ENCODE measurements at regions not wholly inside any gene's neighbourhood (a gene's known extent, or its start where the extent isn't known, plus 50 kb on each side); places are given as distances from the start of the nearest gene placed in this dataset.

DNA sequence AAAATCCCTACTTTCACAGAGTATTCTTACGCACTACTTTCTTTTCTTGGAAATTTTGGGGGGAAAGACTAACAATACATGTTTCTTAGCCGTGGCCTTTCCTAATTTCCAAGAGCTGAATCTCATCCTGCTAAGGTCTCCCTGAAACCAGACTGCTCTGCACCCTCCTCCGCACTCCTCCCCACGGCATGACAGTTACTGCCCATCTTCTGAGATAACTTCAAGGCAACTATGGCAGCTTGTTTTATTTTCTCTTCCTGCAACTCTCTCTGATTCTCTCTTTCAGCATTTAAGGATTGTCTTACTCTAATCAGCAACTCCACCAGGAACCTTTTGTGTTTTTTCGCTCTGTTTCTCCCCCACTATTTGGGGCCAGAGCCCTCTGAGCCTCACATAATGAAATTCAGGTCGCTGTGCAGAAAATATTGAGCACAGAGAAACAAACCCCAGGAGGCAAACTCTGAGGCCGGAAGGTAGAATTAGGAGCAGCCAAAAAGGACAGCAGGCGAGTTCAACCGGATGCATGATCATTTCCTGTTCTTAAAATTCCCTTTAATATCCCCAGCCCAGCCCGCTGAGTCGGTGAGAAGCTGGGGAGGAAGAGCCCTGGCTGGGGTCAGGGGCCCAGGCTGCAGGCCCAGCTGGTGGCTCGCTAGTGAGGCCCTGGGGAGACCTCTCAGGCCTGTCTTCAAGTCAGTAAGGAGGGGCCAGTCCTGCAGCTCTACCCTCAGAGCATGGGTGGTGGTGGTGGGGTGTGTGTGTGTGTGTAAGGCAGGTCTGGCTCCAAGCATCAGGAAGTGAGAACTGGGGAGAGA is 213.6 kb upstream of the S1PR3 start:
- TF ChIP-seq POLR2A (IDR thresholded peaks at IDR 0.05; ENCODE audit: extremely low read depth, insufficient read length), result peak; percentile 21
- TF ChIP-seq, protein P1, sequence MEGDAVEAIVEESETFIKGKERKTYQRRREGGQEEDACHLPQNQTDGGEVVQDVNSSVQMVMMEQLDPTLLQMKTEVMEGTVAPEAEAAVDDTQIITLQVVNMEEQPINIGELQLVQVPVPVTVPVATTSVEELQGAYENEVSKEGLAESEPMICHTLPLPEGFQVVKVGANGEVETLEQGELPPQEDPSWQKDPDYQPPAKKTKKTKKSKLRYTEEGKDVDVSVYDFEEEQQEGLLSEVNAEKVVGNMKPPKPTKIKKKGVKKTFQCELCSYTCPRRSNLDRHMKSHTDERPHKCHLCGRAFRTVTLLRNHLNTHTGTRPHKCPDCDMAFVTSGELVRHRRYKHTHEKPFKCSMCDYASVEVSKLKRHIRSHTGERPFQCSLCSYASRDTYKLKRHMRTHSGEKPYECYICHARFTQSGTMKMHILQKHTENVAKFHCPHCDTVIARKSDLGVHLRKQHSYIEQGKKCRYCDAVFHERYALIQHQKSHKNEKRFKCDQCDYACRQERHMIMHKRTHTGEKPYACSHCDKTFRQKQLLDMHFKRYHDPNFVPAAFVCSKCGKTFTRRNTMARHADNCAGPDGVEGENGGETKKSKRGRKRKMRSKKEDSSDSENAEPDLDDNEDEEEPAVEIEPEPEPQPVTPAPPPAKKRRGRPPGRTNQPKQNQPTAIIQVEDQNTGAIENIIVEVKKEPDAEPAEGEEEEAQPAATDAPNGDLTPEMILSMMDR (IDR thresholded peaks at IDR 0.05; ENCODE audit: low read depth, low read length), result no peak
- peak overlapping the region; percentile 32 for H3K4me3 ChIP-seq (ENCODE audit: low read depth, low read length)
- DNase-seq (ENCODE audit: low read depth), result peak; percentile 95

DNA sequence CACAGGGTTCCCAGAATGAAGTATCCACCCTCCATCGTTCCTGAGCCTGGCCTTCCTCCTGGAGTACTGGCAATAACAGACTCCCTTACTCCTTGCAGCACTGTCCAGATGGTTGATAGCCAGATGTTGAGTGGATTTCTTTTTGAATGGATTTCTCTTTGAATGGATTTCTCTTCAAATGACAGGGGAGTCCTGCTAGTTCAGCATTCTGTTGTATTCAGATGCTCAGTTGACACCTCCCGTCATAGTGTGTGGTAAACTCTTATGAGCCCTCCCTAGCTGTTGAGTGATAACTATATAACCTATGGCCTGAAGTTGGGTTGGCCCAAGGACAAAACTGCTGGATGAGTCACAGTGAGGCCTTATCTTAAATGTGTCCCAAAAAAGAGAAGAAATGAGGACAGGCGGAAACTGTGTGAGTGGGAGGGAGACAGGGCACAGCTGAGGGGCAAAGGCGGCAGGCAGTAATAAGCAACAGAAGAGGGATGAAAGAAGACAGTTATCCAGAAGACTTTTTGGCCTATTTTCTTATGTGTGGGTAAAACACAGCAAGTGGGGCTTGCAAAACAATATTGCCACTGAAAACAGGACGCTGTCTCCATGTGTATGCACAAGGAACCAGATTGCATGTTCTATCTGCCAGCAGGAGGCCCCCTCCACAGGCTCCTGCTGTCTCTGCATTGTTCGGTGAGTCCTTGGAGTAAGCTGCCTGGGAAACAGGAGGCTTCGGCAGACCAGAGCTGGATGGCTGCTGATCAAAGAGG is 209.5 kb upstream of the S1PR3 start:
- H3K4me3 ChIP-seq (ENCODE audit: low read depth, low read length), result peak overlapping the region; percentile 21
- peak; percentile 98 for DNase-seq (ENCODE audit: low read depth)
- TF ChIP-seq, protein P2, sequence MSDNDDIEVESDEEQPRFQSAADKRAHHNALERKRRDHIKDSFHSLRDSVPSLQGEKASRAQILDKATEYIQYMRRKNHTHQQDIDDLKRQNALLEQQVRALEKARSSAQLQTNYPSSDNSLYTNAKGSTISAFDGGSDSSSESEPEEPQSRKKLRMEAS (IDR thresholded peaks at IDR 0.05; ENCODE audit: low read depth, low read length), result no peak
- TF ChIP-seq POLR2A (IDR thresholded peaks at IDR 0.05; ENCODE audit: extremely low read depth, insufficient read length) (no peak), MYC (IDR thresholded peaks at IDR 0.05; ENCODE audit: low read depth, low read length) (peak; percentile 6; the same call in 1 of the 2 replicates)
- TF ChIP-seq, protein P1 (IDR thresholded peaks at IDR 0.05; ENCODE audit: low read depth, low read length), result peak; percentile 36

DNA sequence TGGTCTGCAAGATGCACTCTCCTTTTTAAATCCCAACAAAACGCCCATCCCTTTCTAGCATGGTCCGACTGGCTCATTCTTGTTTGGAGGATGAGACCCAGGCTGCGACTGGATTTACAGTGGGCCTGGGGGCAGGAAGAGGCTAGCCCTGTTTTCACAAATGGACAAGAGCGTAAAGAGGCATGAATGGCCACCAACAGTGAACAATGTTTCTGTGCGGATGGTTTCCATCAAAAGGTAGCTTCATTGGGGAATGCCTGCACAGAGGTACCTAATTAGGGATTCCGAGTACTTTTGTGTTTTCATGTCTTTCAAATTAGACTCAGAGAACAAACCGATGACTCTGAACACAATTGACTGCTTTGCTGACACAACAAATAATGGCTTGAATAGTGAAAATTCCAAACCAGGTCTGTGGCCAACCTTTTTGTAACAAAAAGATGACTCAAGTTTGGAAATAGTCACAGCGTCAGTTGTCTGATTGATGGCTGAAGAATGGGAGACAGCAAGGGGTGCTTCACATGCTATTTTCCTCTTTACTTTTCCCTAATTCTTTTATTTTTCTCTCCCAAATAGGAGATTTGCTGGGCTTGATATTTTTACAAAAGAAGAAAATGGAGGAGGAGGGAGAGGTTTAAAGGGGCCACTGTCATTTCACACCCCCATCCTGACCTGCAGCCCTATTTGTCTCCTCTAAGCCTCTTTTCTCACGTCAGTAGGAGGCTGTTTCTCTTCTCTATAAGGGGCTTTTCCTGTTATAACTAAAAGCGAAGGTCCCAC is 208.1 kb upstream of the S1PR3 start:
- no peak overlapping the region for H3K4me3 ChIP-seq (ENCODE audit: low read depth, low read length)
- no peak for DNase-seq (ENCODE audit: low read depth)
- no peak for TF ChIP-seq POLR2A (IDR thresholded peaks at IDR 0.05; ENCODE audit: extremely low read depth, insufficient read length)

DNA sequence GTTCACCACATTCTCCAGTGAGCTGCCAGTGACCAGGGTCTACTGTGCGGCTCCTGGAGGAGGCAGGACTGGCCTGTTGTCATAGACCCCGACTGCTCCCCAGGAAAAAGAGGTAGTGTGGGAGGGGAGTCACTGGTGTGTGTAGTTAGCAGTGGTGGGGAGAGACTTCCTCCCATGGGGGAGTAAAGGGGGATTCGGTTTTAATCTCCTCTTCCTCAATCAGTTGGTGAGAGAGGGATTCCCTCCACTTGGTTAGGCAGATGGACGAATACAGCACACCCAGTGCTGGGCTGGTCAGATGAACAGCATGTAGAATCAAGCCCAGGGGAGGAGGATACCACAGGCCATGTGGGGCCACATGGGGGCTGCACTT is 207.6 kb upstream of the S1PR3 start:
- H3K4me3 ChIP-seq (ENCODE audit: low read depth, low read length), result no peak overlapping the region
- TF ChIP-seq, protein P2 (IDR thresholded peaks at IDR 0.05; ENCODE audit: low read depth, low read length), result 0 out of 2 replicates have a peak, but pooled peaks have one; percentile 42
- TF ChIP-seq MYC (IDR thresholded peaks at IDR 0.05; ENCODE audit: low read depth, low read length), result peak; percentile 52; the same call in 1 of the 2 replicates
- TF ChIP-seq, protein P1 (IDR thresholded peaks at IDR 0.05; ENCODE audit: low read depth, low read length), result no peak
- TF ChIP-seq POLR2A (IDR thresholded peaks at IDR 0.05; ENCODE audit: extremely low read depth, insufficient read length), result no peak
- DNase-seq (ENCODE audit: low read depth), result peak; percentile 93

DNA sequence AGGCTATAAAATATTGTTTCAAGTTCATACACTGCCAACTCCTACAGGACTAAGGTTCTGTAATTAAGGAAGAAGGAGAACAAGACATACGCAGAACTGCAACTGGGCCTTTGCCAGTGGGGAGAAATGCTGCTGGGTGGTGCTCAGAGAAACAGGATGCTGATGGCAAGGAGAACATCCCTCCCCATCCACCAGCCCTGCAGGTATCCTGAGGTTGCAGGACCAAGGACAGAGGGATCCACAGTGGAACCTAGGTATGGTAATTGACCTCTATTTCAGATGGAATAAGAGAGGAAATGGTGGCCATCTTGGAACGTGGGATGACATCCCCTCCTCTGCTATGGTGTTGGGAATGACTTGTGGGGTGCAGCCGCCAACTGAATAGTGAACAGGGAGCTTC is 206.3 kb upstream of the S1PR3 start:
- TF ChIP-seq, protein P1 (IDR thresholded peaks at IDR 0.05; ENCODE audit: low read depth, low read length), result no peak
- TF ChIP-seq, protein P2 (IDR thresholded peaks at IDR 0.05; ENCODE audit: low read depth, low read length), result no peak
- no peak for TF ChIP-seq MYC (IDR thresholded peaks at IDR 0.05; ENCODE audit: low read depth, low read length)
- no peak for TF ChIP-seq POLR2A (IDR thresholded peaks at IDR 0.05; ENCODE audit: extremely low read depth, insufficient read length)
- DNase-seq (ENCODE audit: low read depth), result no peak
- H3K4me3 ChIP-seq (ENCODE audit: low read depth, low read length), result no peak overlapping the region

Measured in NB4 (cell line).